Kidney (tissue), 13 donors: ENCODE measurements at regions not wholly inside any gene's neighbourhood (a gene's known extent, or its start where the extent isn't known, plus 50 kb on each side); places are given as distances from the start of the nearest gene placed in this dataset.

ENCODE experiments used
- DNase-seq, 5 donors: peaks; one replicate each; pipeline ENCODE4 v3.0.0-alpha.2; 2013 to 2020
- FAIRE-seq: peaks from 2 replicates; lab custom pipeline; 2012; peaks lifted over from hg19 to GRCh38; lab: Jason Lieb, UNC
- H3K27ac ChIP-seq, 2 donors: one replicate each; pipeline ENCODE4 v1.7.0; 2013; ENCODE audit warnings: low read depth in 2 of 2, low read length in 2 of 2, inconsistent platforms in 1 of 2
- H3K27me3 ChIP-seq: one replicate; pipeline ENCODE4 v1.7.1; 2013; ENCODE audit warnings: low read length, inconsistent platforms; ENCODE audit not compliant: control insufficient read depth, insufficient read depth
- H3K36me3 ChIP-seq, 3 donors: one replicate each; pipeline versions ENCODE4 v1.7.0 to v1.7.1; 2013; ENCODE audit warnings: low read length in 3 of 3, control low read depth in 1 of 3, inconsistent platforms in 1 of 3; ENCODE audit not compliant: insufficient read depth in 3 of 3, control insufficient read depth in 2 of 3
- H3K4me1 ChIP-seq, 3 donors: one replicate each; pipeline versions ENCODE4 v1.7.0 to v1.7.1; 2013; ENCODE audit warnings: low read length in 3 of 3, inconsistent platforms in 1 of 3, low read depth in 1 of 3; ENCODE audit not compliant: control insufficient read depth in 2 of 3, insufficient read depth in 2 of 3
- H3K4me3 ChIP-seq, 3 donors: one replicate each; pipeline versions ENCODE4 v1.7.0 to v1.8.1; 2013; ENCODE audit warnings: low read length in 3 of 3, control low read depth in 1 of 3, inconsistent platforms in 1 of 3
- H3K9ac ChIP-seq, 3 donors: one replicate each; pipeline versions ENCODE4 v1.7.0 to v1.7.1; 2013; ENCODE audit warnings: low read length in 3 of 3, control low read depth in 1 of 3, inconsistent platforms in 1 of 3
- H3K9me3 ChIP-seq, 3 donors: one replicate each; pipeline versions ENCODE4 v1.7.0 to v1.7.1; 2013; ENCODE audit warnings: low read length in 3 of 3, control low read depth in 1 of 3, inconsistent platforms in 1 of 3; ENCODE audit not compliant: control insufficient read depth in 2 of 3, insufficient read depth in 1 of 3
- CTCF ChIP-seq: IDR thresholded peaks from 3 replicates; pipeline ENCODE4 v1.5.1; 2012; ENCODE audit warnings: mild to moderate bottlenecking, moderate library complexity, borderline replicate concordance; ENCODE audit not compliant: insufficient read depth; ENCODE audit errors: extremely low read depth
- intact Hi-C: fragments of 100-400 bp; cut with DNase I; formaldehyde crosslinking; loops from one replicate; pipeline ENCODE4 v1.11.1; 2022
- donor health status: control.
- donor health status: control.
- donor health status: control.
- donor health status: control.
- donor health status: control.
- donor health status: DM: yes; HTN: yes; CAD: no.
- donor health status: Normal renal cell carcinoma (clear cell type).

GRCh38 chr5:130985776-130986175 is 179.3 kb downstream of the HINT1 start:
- H3K27ac ChIP-seq = no peak overlapping the region
- peak in 2 of 5 donors; percentile 25 to 26 for DNase-seq
- H3K4me1 ChIP-seq = no peaks in the 10 kb centered on the region
- no peak for TF ChIP-seq CTCF
- no peaks in the 10 kb centered on the region for H3K27me3 ChIP-seq
- no peaks in the 10 kb centered on the region for H3K9me3 ChIP-seq
- no peaks in the 10 kb centered on the region for H3K36me3 ChIP-seq
- H3K4me3 ChIP-seq = no peak overlapping the region
- intact Hi-C loops = no loop called here
- no peak for FAIRE-seq
- no peak overlapping the region for H3K9ac ChIP-seq

GRCh38 chr5:130981663-130982062 is 183.4 kb downstream of the HINT1 start:
- no peak for TF ChIP-seq CTCF
- H3K27me3 ChIP-seq = no peaks in the 10 kb centered on the region
- FAIRE-seq (no peak), DNase-seq (no peak)
- H3K9me3 ChIP-seq = peaks cover 0 to 2% (median 0%) of the 10 kb centered on the region in 3 donors
- H3K36me3 ChIP-seq = no peaks in the 10 kb centered on the region
- intact Hi-C loops = no loop called here
- no peaks in the 10 kb centered on the region for H3K4me1 ChIP-seq
- no peak overlapping the region for H3K9ac ChIP-seq
- no peak overlapping the region for H3K27ac ChIP-seq
- no peak overlapping the region for H3K4me3 ChIP-seq

- Histone ChIP-seq H3K9ac (no peak overlapping the region), H3K4me3 (no peak overlapping the region), H3K27ac (no peak overlapping the region), H3K4me1 (no peaks in the 10 kb centered on the region), H3K36me3 (no peaks in the 10 kb centered on the region), H3K9me3 (peaks cover 0 to 2% (median 0%) of the 10 kb centered on the region in 3 donors), H3K27me3 (no peaks in the 10 kb centered on the region)
- DNase-seq (no peak), FAIRE-seq (no peak)
- intact Hi-C loops = no loop called here
- TF ChIP-seq CTCF = no peak
These were observed 186.6 kb downstream of the HINT1 start for GRCh38 chr5:130978475-130978874.

- H3K27ac ChIP-seq = no peak overlapping the region
- no peak overlapping the region for H3K9ac ChIP-seq
- FAIRE-seq = no peak
- no peak for TF ChIP-seq CTCF
- DNase-seq = no peak
- no peaks in the 10 kb centered on the region for H3K27me3 ChIP-seq
- no peaks in the 10 kb centered on the region for H3K4me1 ChIP-seq
- intact Hi-C loops = no loop called here
- peaks cover 0 to 2% (median 0%) of the 10 kb centered on the region in 3 donors for H3K9me3 ChIP-seq
- no peak overlapping the region for H3K4me3 ChIP-seq
- H3K36me3 ChIP-seq = no peaks in the 10 kb centered on the region
These were observed 188.6 kb downstream of the HINT1 start for GRCh38 chr5:130976493-130976892.
